ENCODE measurements at regions not wholly inside any gene's neighbourhood (a gene's known extent, or its start where the extent isn't known, plus 50 kb on each side); places are given as distances from the start of the nearest gene placed in this dataset.

GRCh38 chr11:97993562-97993961 is 1027.2 kb upstream of the CNTN5 start:
- Histone ChIP-seq H3K4ac (ENCODE audit: low read depth, low read length) (no peak overlapping the region), H2AK5ac (ENCODE audit: low read depth, low read length) (no peak overlapping the region), H3K9me3 (ENCODE audit: control insufficient read depth, insufficient read depth, low read length) (no peaks in the 10 kb centered on the region), H3K56ac (ENCODE audit: extremely low read depth, insufficient read depth, low read length) (no peak overlapping the region), H2AFZ (replicated peaks; ENCODE audit: low read length, poor library complexity) (no peak overlapping the region), H3K9me1 (ENCODE audit: insufficient read depth, low read length) (no peaks in the 10 kb centered on the region), H3K4me2 (ENCODE audit: low read depth, low read length) (no peak overlapping the region), H3K27ac (ENCODE audit: insufficient read depth, low read length) (no peak overlapping the region), H3K36me3 (ENCODE audit: control insufficient read depth, insufficient read depth, low read length) (no peaks in the 10 kb centered on the region), H2BK20ac (ENCODE audit: low read depth, low read length) (no peak overlapping the region), H3K18ac (ENCODE audit: low read depth, low read length) (no peak overlapping the region), H2BK120ac (ENCODE audit: low read depth, low read length) (no peak overlapping the region), H3K9ac (ENCODE audit: low read depth, low read length) (no peak overlapping the region), H2AK9ac (replicated peaks; ENCODE audit: low read depth, low read length, poor library complexity) (no peak overlapping the region), H4K5ac (ENCODE audit: low read depth, low read length) (no peak overlapping the region), H2BK5ac (ENCODE audit: low read depth, low read length, poor library complexity, severe bottlenecking) (no peak overlapping the region), H3K27me3 (ENCODE audit: control insufficient read depth, insufficient read depth, low read length) (no peaks in the 10 kb centered on the region), H4K91ac (ENCODE audit: insufficient read depth, low read depth, low read length) (no peak overlapping the region), H3K14ac (replicated peaks; ENCODE audit: low read depth, low read length) (no peak overlapping the region), H3K23ac (ENCODE audit: low read depth, low read length) (no peak overlapping the region), H2BK15ac (ENCODE audit: low read depth, low read length) (no peak overlapping the region), H3K4me3 (ENCODE audit: insufficient read depth, low read depth, low read length) (no peak overlapping the region), H3K4me1 (ENCODE audit: control insufficient read depth, insufficient read depth, low read length) (no peaks in the 10 kb centered on the region; the same call in 1 of the 2 replicates), H3K79me1 (ENCODE audit: low read depth in 1 of 2, low read length in 2 of 2) (no peaks in the 10 kb centered on the region), H4K8ac (ENCODE audit: low read depth in 2 of 2, low read length in 2 of 2) (no peak overlapping the region), H4K20me1 (ENCODE audit: insufficient read depth, low read length) (no peaks in the 10 kb centered on the region)
- intact Hi-C loops (cut with micrococcal nuclease) (no loop called here), dilution Hi-C loops (cut with HindIII; ENCODE audit: low sequenced_read_pairs, unreplicated experiment) (no loop called here), in situ Hi-C loops (cut with MboI; ENCODE audit: low sequenced_read_pairs) (no loop called here)
- no TSS peak for BruUV-seq (replicated peaks)
- ChIA-PET POLR2A (ENCODE audit: unreplicated experiment) (no interaction called here), CTCF (no interaction called here)
- no peak for DNase-seq
- no peak for ATAC-seq (ENCODE audit: low read depth)
- TF ChIP-seq CHD1 (IDR thresholded peaks at IDR 0.05; ENCODE audit: low read depth, low read length) (no peak), RCOR1 (IDR thresholded peaks at IDR 0.05; ENCODE audit: insufficient replicate concordance, low read length) (no peak), MXI1 (IDR thresholded peaks at IDR 0.05; ENCODE audit: borderline replicate concordance, low read depth, low read length) (no peak), MAFK (IDR thresholded peaks at IDR 0.05; ENCODE audit: low read depth, low read length) (peak; percentile 78), USF2 (IDR thresholded peaks at IDR 0.05; ENCODE audit: low read depth, low read length) (no peak), BHLHE40 (IDR thresholded peaks at IDR 0.05; ENCODE audit: low read depth, low read length) (no peak)
- WGBS, 2 experiments (ENCODE audit: extremely low coverage in 2 of 2, insufficient read length in 1 of 2), result no CpG with 5 or more reads among the region's 4 CpGs

All from IMR-90 (cell line).